Transverse colon (tissue), 3 donors: ENCODE measurements at regions not wholly inside any gene's neighbourhood (a gene's known extent, or its start where the extent isn't known, plus 50 kb on each side); places are given as distances from the start of the nearest gene placed in this dataset.

ENCODE experiments used
- POLR2A ChIP-seq: fragments of 450-650 bp; IDR thresholded peaks from one replicate; pipeline ENCODE4 v1.6.1; 2016; ENCODE audit warnings: antibody characterized with exemption, mild to moderate bottlenecking, moderate library complexity
- TF ChIP-seq, protein P1 (sequence below), 5 experiments: fragments of 200-600 bp in 3 of 5; fragments of 450-650 bp in 2 of 5; sonication (generic) in 3 of 5; IDR thresholded peaks; 1 replicate in 2 of 5; 2 replicates in 3 of 5; pipeline ENCODE4 v1.5.1; 2016 to 2017; ENCODE audit warnings: antibody characterized with exemption in 5 of 5, inconsistent platforms in 3 of 5, mild to moderate bottlenecking in 2 of 5, moderate library complexity in 1 of 5

DNA sequence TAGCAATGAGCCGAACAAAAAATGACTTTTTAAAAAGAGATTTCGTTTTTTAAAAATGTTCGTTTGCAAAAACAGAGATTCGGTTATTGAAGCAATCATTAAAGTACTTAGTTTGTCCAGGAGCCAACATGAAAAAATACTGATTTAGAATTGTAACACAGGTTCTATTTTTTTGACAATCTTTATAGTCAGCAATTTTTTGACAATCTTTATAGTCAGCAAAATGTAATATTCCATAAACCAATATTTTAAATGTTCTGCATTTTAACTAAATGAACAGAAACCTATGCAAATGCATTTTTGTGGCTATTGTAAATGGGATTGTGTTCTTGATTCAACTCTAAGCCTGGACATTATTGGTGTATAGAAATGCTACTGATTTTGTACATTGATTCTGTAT lies 161.8 kb downstream of the DSEL start:
- TF ChIP-seq POLR2A, result no peak
- TF ChIP-seq, protein P1, sequence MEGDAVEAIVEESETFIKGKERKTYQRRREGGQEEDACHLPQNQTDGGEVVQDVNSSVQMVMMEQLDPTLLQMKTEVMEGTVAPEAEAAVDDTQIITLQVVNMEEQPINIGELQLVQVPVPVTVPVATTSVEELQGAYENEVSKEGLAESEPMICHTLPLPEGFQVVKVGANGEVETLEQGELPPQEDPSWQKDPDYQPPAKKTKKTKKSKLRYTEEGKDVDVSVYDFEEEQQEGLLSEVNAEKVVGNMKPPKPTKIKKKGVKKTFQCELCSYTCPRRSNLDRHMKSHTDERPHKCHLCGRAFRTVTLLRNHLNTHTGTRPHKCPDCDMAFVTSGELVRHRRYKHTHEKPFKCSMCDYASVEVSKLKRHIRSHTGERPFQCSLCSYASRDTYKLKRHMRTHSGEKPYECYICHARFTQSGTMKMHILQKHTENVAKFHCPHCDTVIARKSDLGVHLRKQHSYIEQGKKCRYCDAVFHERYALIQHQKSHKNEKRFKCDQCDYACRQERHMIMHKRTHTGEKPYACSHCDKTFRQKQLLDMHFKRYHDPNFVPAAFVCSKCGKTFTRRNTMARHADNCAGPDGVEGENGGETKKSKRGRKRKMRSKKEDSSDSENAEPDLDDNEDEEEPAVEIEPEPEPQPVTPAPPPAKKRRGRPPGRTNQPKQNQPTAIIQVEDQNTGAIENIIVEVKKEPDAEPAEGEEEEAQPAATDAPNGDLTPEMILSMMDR (IDR thresholded peaks at IDR 0.05), result no peak
